Fibroblast of lung (primary cell): ENCODE measurements at regions not wholly inside any gene's neighbourhood (a gene's known extent, or its start where the extent isn't known, plus 50 kb on each side); places are given as distances from the start of the nearest gene placed in this dataset.

Experiments
- DNase-seq, 2 donors: peaks; one replicate each; pipeline versions ENCODE4 v3.0.0 to v3.0.0-alpha.2; 2010; ENCODE audit warnings: low read depth in 2 of 2
- H2AFZ ChIP-seq: 2 replicates; pipeline ENCODE4 v1.5.1; 2012; ENCODE audit warnings: low read length, control low read depth, inconsistent platforms
- H3K27ac ChIP-seq: 2 replicates; pipeline ENCODE4 v1.5.1; 2011; ENCODE audit warnings: low read length, control low read depth; ENCODE audit not compliant: insufficient read depth
- H3K27me3 ChIP-seq: 2 replicates; pipeline ENCODE4 v1.5.1; 2011; ENCODE audit warnings: mild to moderate bottlenecking, low read length; ENCODE audit not compliant: control insufficient read depth, insufficient read depth
- H3K36me3 ChIP-seq: 2 replicates; pipeline ENCODE4 v1.5.1; 2011; ENCODE audit warnings: low read length; ENCODE audit not compliant: control insufficient read depth, insufficient read depth
- H3K4me1 ChIP-seq: 2 replicates; pipeline ENCODE4 v1.5.1; 2011; ENCODE audit warnings: low read length; ENCODE audit not compliant: control insufficient read depth, insufficient read depth; ENCODE audit errors: extremely low read depth
- H3K4me2 ChIP-seq: 2 replicates; pipeline ENCODE4 v1.5.1; 2011; ENCODE audit warnings: low read length, control low read depth; ENCODE audit not compliant: insufficient read depth; ENCODE audit errors: extremely low read depth
- H3K4me3 ChIP-seq, 4 experiments: fragments of 200-600 bp in 1 of 4; sonication (generic) in 1 of 4; replicated peaks in 1 of 4; 2 replicates each; pipeline ENCODE4 v1.5.1; 2011 to 2016; ENCODE audit warnings: low read length in 4 of 4, low read depth in 3 of 4, mild to moderate bottlenecking in 3 of 4, control low read depth in 2 of 4, inconsistent platforms in 1 of 4, mixed read lengths in 1 of 4; ENCODE audit not compliant: insufficient read depth in 1 of 4; ENCODE audit errors: control extremely low read depth in 1 of 4
- H3K79me2 ChIP-seq: 2 replicates; pipeline ENCODE4 v1.5.1; 2012; ENCODE audit warnings: mild to moderate bottlenecking, low read length, inconsistent platforms; ENCODE audit not compliant: control insufficient read depth, insufficient read depth
- H3K9ac ChIP-seq: 2 replicates; pipeline ENCODE4 v1.5.1; 2011; ENCODE audit warnings: mild to moderate bottlenecking, low read length, control low read depth; ENCODE audit not compliant: insufficient read depth
- H3K9me3 ChIP-seq: 2 replicates; pipeline ENCODE4 v1.5.1; 2012; ENCODE audit warnings: low read depth, low read length; ENCODE audit not compliant: control insufficient read depth, insufficient read depth
- H4K20me1 ChIP-seq: 2 replicates; pipeline ENCODE4 v1.5.1; 2011; ENCODE audit warnings: low read length; ENCODE audit not compliant: control insufficient read depth, insufficient read depth; ENCODE audit errors: extremely low read depth
- EZH2 ChIP-seq: IDR thresholded peaks from 2 replicates; pipeline ENCODE4 v1.5.1; 2012; ENCODE audit warnings: low read length, control low read depth, mild to moderate bottlenecking; ENCODE audit errors: missing control alignments
- TF ChIP-seq, protein P1 (sequence below), 2 donors: IDR thresholded peaks in 1 of 2; conservative IDR thresholded peaks in 1 of 2; 1 replicate in 1 of 2; 2 replicates in 1 of 2; pipeline ENCODE4 v1.5.1; 2011 to 2012; ENCODE audit warnings: low read length in 2 of 2, control low read depth in 1 of 2, inconsistent platforms in 1 of 2, low read depth in 1 of 2, mild to moderate bottlenecking in 1 of 2

DNA sequence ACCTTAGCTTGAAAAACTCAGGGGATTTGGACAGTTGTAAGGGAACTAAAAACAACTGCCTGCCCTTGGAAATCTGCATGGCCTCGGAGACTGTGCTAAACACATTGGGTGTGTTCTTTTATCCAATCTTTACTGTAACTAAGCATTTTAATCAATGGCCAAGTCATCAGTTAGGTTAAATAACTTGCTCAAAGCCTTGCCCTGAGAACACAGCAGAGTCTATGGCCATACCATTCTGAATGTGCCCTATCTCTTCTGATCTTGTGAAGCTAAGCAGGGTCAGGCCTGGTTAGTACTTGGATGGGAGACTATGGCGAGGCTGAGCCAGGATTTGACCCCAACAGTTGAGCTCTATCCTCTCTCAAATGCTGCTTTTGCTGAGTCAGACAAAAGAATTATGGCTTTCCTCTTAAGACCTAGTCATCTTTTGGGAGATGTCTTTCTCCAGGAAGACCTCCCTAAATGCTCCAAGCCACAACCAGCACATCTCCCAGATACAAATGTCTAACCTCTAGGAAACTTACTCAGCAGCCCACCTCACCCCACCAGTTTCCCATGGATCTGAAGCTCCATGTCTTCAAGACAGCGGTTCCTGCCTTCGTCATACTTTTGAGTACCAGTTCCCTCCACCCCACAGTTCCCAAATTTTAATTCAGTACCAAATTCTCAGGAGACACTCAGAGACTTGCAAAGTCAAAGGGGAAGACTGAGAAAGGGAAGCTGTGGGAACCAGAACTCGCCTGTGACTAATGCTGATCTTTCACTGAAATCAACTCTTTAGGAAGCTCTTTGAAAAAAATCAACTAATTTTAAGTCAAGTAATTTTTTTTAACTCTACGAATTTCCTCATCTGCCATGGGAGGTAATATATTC, 336.1 kb downstream of the MAF start:
- no peak overlapping the region for H2AFZ ChIP-seq
- H3K36me3 ChIP-seq = no peaks in the 10 kb centered on the region
- H4K20me1 ChIP-seq = no peaks in the 10 kb centered on the region
- DNase-seq = no peak
- no peak overlapping the region for H3K27ac ChIP-seq
- H3K9ac ChIP-seq = no peak overlapping the region
- H3K79me2 ChIP-seq = no peaks in the 10 kb centered on the region
- H3K27me3 ChIP-seq = no peaks in the 10 kb centered on the region
- no peak overlapping the region for H3K4me2 ChIP-seq
- TF ChIP-seq, protein P1, sequence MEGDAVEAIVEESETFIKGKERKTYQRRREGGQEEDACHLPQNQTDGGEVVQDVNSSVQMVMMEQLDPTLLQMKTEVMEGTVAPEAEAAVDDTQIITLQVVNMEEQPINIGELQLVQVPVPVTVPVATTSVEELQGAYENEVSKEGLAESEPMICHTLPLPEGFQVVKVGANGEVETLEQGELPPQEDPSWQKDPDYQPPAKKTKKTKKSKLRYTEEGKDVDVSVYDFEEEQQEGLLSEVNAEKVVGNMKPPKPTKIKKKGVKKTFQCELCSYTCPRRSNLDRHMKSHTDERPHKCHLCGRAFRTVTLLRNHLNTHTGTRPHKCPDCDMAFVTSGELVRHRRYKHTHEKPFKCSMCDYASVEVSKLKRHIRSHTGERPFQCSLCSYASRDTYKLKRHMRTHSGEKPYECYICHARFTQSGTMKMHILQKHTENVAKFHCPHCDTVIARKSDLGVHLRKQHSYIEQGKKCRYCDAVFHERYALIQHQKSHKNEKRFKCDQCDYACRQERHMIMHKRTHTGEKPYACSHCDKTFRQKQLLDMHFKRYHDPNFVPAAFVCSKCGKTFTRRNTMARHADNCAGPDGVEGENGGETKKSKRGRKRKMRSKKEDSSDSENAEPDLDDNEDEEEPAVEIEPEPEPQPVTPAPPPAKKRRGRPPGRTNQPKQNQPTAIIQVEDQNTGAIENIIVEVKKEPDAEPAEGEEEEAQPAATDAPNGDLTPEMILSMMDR (conservative IDR thresholded peaks at IDR 0.05 in 1 of 2, IDR thresholded peaks at IDR 0.05 in 1 of 2; ENCODE audit: low read depth in 1 of 2, low read length in 2 of 2) = no peak
- no peak for TF ChIP-seq EZH2
- no peaks in the 10 kb centered on the region for H3K9me3 ChIP-seq
- H3K4me3 ChIP-seq = no peak overlapping the region
- no peaks in the 10 kb centered on the region for H3K4me1 ChIP-seq

DNA sequence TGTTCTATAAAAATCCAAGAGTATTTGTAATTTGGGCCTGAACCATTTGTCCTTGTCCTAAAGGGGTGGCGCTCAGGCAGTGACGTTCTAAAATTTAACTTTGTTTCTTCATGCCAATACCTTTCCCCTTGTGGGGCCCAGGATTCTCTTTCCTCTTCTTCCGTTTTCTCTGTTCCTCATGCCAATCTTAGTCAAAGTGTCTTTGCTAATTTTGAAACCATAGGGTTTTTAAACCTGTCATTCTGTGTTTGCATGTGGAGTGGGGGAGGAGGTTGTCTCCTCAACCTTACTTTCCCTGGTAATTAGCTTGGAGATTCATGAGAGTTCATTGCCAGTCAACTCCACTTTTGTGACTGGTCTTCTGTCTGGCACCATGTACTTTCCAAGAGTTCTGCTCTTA, 337.1 kb downstream of the MAF start:
- TF ChIP-seq EZH2 = no peak
- TF ChIP-seq, protein P1 (conservative IDR thresholded peaks at IDR 0.05 in 1 of 2, IDR thresholded peaks at IDR 0.05 in 1 of 2; ENCODE audit: low read depth in 1 of 2, low read length in 2 of 2) = no peak
- no peak for DNase-seq
- Histone ChIP-seq H3K4me2 (no peak overlapping the region), H3K27me3 (no peaks in the 10 kb centered on the region), H3K27ac (no peak overlapping the region), H3K9me3 (no peaks in the 10 kb centered on the region), H2AFZ (no peak overlapping the region), H3K4me3 (no peak overlapping the region), H3K36me3 (no peaks in the 10 kb centered on the region), H3K4me1 (no peaks in the 10 kb centered on the region), H3K9ac (no peak overlapping the region), H3K79me2 (no peaks in the 10 kb centered on the region), H4K20me1 (no peaks in the 10 kb centered on the region)
